ENCODE measurements at regions not wholly inside any gene's neighbourhood (a gene's known extent, or its start where the extent isn't known, plus 50 kb on each side); places are given as distances from the start of the nearest gene placed in this dataset.

GRCh38 chr1:83573776-83574175 lies 425.2 kb downstream of the TTLL7 start:
- H3K9me3 ChIP-seq (ENCODE audit: control insufficient read depth in 3 of 3, low read length in 3 of 3) = no peaks in the 10 kb centered on the region
- no peaks in the 10 kb centered on the region for H3K27me3 ChIP-seq (ENCODE audit: control insufficient read depth in 3 of 3, insufficient read depth in 3 of 3, low read length in 3 of 3)
- no peak overlapping the region for H3K4me3 ChIP-seq (ENCODE audit: low read length in 3 of 3)
- H3K9ac ChIP-seq (ENCODE audit: low read depth in 1 of 3, low read length in 3 of 3) = no peak overlapping the region
- H3K27ac ChIP-seq (ENCODE audit: low read depth, low read length) = no peak overlapping the region
- H3K4me1 ChIP-seq (ENCODE audit: control insufficient read depth in 3 of 3, insufficient read depth in 3 of 3, low read length in 3 of 3) = no peaks in the 10 kb centered on the region
- H3K36me3 ChIP-seq (ENCODE audit: control insufficient read depth in 3 of 3, insufficient read depth in 3 of 3, low read length in 3 of 3) = no peaks in the 10 kb centered on the region

GRCh38 chr1:83571536-83571935 lies 427.4 kb downstream of the TTLL7 start:
- Histone ChIP-seq H3K27me3 (ENCODE audit: control insufficient read depth in 3 of 3, insufficient read depth in 3 of 3, low read length in 3 of 3) (no peaks in the 10 kb centered on the region), H3K4me1 (ENCODE audit: control insufficient read depth in 3 of 3, insufficient read depth in 3 of 3, low read length in 3 of 3) (no peaks in the 10 kb centered on the region), H3K9ac (ENCODE audit: low read depth in 1 of 3, low read length in 3 of 3) (no peak overlapping the region), H3K27ac (ENCODE audit: low read depth, low read length) (no peak overlapping the region), H3K36me3 (ENCODE audit: control insufficient read depth in 3 of 3, insufficient read depth in 3 of 3, low read length in 3 of 3) (no peaks in the 10 kb centered on the region), H3K9me3 (ENCODE audit: control insufficient read depth in 3 of 3, low read length in 3 of 3) (no peaks in the 10 kb centered on the region), H3K4me3 (ENCODE audit: low read length in 3 of 3) (no peak overlapping the region)

- Histone ChIP-seq H3K27me3 (ENCODE audit: control insufficient read depth in 3 of 3, insufficient read depth in 3 of 3, low read length in 3 of 3) (no peaks in the 10 kb centered on the region), H3K4me3 (ENCODE audit: low read length in 3 of 3) (no peak overlapping the region)
Observed at GRCh38 chr1:83561346-83561745, 437.6 kb downstream of the TTLL7 start.

GRCh38 chr1:83559129-83559840 lies 439.6 kb downstream of the TTLL7 start:
- H3K9ac ChIP-seq (ENCODE audit: low read depth in 1 of 3, low read length in 3 of 3) = no peak overlapping the region
- H3K36me3 ChIP-seq (ENCODE audit: control insufficient read depth in 3 of 3, insufficient read depth in 3 of 3, low read length in 3 of 3) = no peaks in the 10 kb centered on the region
- H3K4me3 ChIP-seq (ENCODE audit: low read length in 3 of 3) = no peak overlapping the region
- H3K27ac ChIP-seq (ENCODE audit: low read depth, low read length) = no peak overlapping the region
- no peaks in the 10 kb centered on the region for H3K27me3 ChIP-seq (ENCODE audit: control insufficient read depth in 3 of 3, insufficient read depth in 3 of 3, low read length in 3 of 3)
- no peaks in the 10 kb centered on the region for H3K9me3 ChIP-seq (ENCODE audit: control insufficient read depth in 3 of 3, low read length in 3 of 3)
- H3K4me1 ChIP-seq (ENCODE audit: control insufficient read depth in 3 of 3, insufficient read depth in 3 of 3, low read length in 3 of 3) = peaks cover 0 to under 1% (median 0%) of the 10 kb centered on the region in 3 donors

More at GRCh38 chr1:83561346-83561745, 437.6 kb downstream of the TTLL7 start:
- Histone ChIP-seq H3K36me3 (ENCODE audit: control insufficient read depth in 3 of 3, insufficient read depth in 3 of 3, low read length in 3 of 3) (no peaks in the 10 kb centered on the region), H3K4me1 (ENCODE audit: control insufficient read depth in 3 of 3, insufficient read depth in 3 of 3, low read length in 3 of 3) (no peaks in the 10 kb centered on the region), H3K9me3 (ENCODE audit: control insufficient read depth in 3 of 3, low read length in 3 of 3) (no peaks in the 10 kb centered on the region), H3K9ac (ENCODE audit: low read depth in 1 of 3, low read length in 3 of 3) (no peak overlapping the region), H3K27ac (ENCODE audit: low read depth, low read length) (no peak overlapping the region)

GRCh38 chr1:83555871-83556270 lies 443.1 kb downstream of the TTLL7 start:
- H3K27me3 ChIP-seq (ENCODE audit: control insufficient read depth in 3 of 3, insufficient read depth in 3 of 3, low read length in 3 of 3) = no peaks in the 10 kb centered on the region

GRCh38 chr1:83554174-83554573 lies 444.8 kb downstream of the TTLL7 start:
- Histone ChIP-seq H3K4me3 (ENCODE audit: low read length in 3 of 3) (no peak overlapping the region), H3K27ac (ENCODE audit: low read depth, low read length) (no peak overlapping the region), H3K36me3 (ENCODE audit: control insufficient read depth in 3 of 3, insufficient read depth in 3 of 3, low read length in 3 of 3) (no peaks in the 10 kb centered on the region), H3K9ac (ENCODE audit: low read depth in 1 of 3, low read length in 3 of 3) (no peak overlapping the region), H3K27me3 (ENCODE audit: control insufficient read depth in 3 of 3, insufficient read depth in 3 of 3, low read length in 3 of 3) (no peaks in the 10 kb centered on the region), H3K9me3 (ENCODE audit: control insufficient read depth in 3 of 3, low read length in 3 of 3) (no peaks in the 10 kb centered on the region), H3K4me1 (ENCODE audit: control insufficient read depth in 3 of 3, insufficient read depth in 3 of 3, low read length in 3 of 3) (peaks cover 0 to 4% (median 0%) of the 10 kb centered on the region in 3 donors)

More at GRCh38 chr1:83555871-83556270, 443.1 kb downstream of the TTLL7 start:
- Histone ChIP-seq H3K4me3 (ENCODE audit: low read length in 3 of 3) (no peak overlapping the region), H3K36me3 (ENCODE audit: control insufficient read depth in 3 of 3, insufficient read depth in 3 of 3, low read length in 3 of 3) (no peaks in the 10 kb centered on the region), H3K9ac (ENCODE audit: low read depth in 1 of 3, low read length in 3 of 3) (no peak overlapping the region), H3K9me3 (ENCODE audit: control insufficient read depth in 3 of 3, low read length in 3 of 3) (no peaks in the 10 kb centered on the region), H3K4me1 (ENCODE audit: control insufficient read depth in 3 of 3, insufficient read depth in 3 of 3, low read length in 3 of 3) (peaks cover 0 to 4% (median 0%) of the 10 kb centered on the region in 3 donors), H3K27ac (ENCODE audit: low read depth, low read length) (no peak overlapping the region)

GRCh38 chr1:83552820-83553219 lies 446.1 kb downstream of the TTLL7 start:
- Histone ChIP-seq H3K9ac (ENCODE audit: low read depth in 1 of 3, low read length in 3 of 3) (no peak overlapping the region), H3K36me3 (ENCODE audit: control insufficient read depth in 3 of 3, insufficient read depth in 3 of 3, low read length in 3 of 3) (no peaks in the 10 kb centered on the region), H3K27ac (ENCODE audit: low read depth, low read length) (no peak overlapping the region), H3K27me3 (ENCODE audit: control insufficient read depth in 3 of 3, insufficient read depth in 3 of 3, low read length in 3 of 3) (no peaks in the 10 kb centered on the region), H3K9me3 (ENCODE audit: control insufficient read depth in 3 of 3, low read length in 3 of 3) (no peaks in the 10 kb centered on the region), H3K4me1 (ENCODE audit: control insufficient read depth in 3 of 3, insufficient read depth in 3 of 3, low read length in 3 of 3) (peaks cover 0 to 4% (median 0%) of the 10 kb centered on the region in 3 donors), H3K4me3 (ENCODE audit: low read length in 3 of 3) (no peak overlapping the region)

- Histone ChIP-seq H3K27me3 (ENCODE audit: control insufficient read depth in 3 of 3, insufficient read depth in 3 of 3, low read length in 3 of 3) (no peaks in the 10 kb centered on the region), H3K36me3 (ENCODE audit: control insufficient read depth in 3 of 3, insufficient read depth in 3 of 3, low read length in 3 of 3) (no peaks in the 10 kb centered on the region), H3K9ac (ENCODE audit: low read depth in 1 of 3, low read length in 3 of 3) (no peak overlapping the region), H3K27ac (ENCODE audit: low read depth, low read length) (no peak overlapping the region), H3K4me3 (ENCODE audit: low read length in 3 of 3) (no peak overlapping the region), H3K4me1 (ENCODE audit: control insufficient read depth in 3 of 3, insufficient read depth in 3 of 3, low read length in 3 of 3) (no peaks in the 10 kb centered on the region), H3K9me3 (ENCODE audit: control insufficient read depth in 3 of 3, low read length in 3 of 3) (no peaks in the 10 kb centered on the region)
Observed at GRCh38 chr1:83548311-83548710, 450.6 kb downstream of the TTLL7 start.

GRCh38 chr1:83547901-83548300 lies 451.0 kb downstream of the TTLL7 start:
- H3K36me3 ChIP-seq (ENCODE audit: control insufficient read depth in 3 of 3, insufficient read depth in 3 of 3, low read length in 3 of 3) = no peaks in the 10 kb centered on the region

GRCh38 chr1:83546874-83547273 lies 452.1 kb downstream of the TTLL7 start:
- H3K27me3 ChIP-seq (ENCODE audit: control insufficient read depth in 3 of 3, insufficient read depth in 3 of 3, low read length in 3 of 3) = no peaks in the 10 kb centered on the region
- no peaks in the 10 kb centered on the region for H3K9me3 ChIP-seq (ENCODE audit: control insufficient read depth in 3 of 3, low read length in 3 of 3)
- no peak overlapping the region for H3K9ac ChIP-seq (ENCODE audit: low read depth in 1 of 3, low read length in 3 of 3)
- H3K27ac ChIP-seq (ENCODE audit: low read depth, low read length) = no peak overlapping the region
- no peaks in the 10 kb centered on the region for H3K36me3 ChIP-seq (ENCODE audit: control insufficient read depth in 3 of 3, insufficient read depth in 3 of 3, low read length in 3 of 3)
- peaks cover 0 to 3% (median 0%) of the 10 kb centered on the region in 3 donors for H3K4me1 ChIP-seq (ENCODE audit: control insufficient read depth in 3 of 3, insufficient read depth in 3 of 3, low read length in 3 of 3)
- no peak overlapping the region for H3K4me3 ChIP-seq (ENCODE audit: low read length in 3 of 3)

More at GRCh38 chr1:83547901-83548300, 451.0 kb downstream of the TTLL7 start:
- Histone ChIP-seq H3K4me3 (ENCODE audit: low read length in 3 of 3) (no peak overlapping the region), H3K27me3 (ENCODE audit: control insufficient read depth in 3 of 3, insufficient read depth in 3 of 3, low read length in 3 of 3) (no peaks in the 10 kb centered on the region), H3K27ac (ENCODE audit: low read depth, low read length) (no peak overlapping the region), H3K9ac (ENCODE audit: low read depth in 1 of 3, low read length in 3 of 3) (no peak overlapping the region), H3K9me3 (ENCODE audit: control insufficient read depth in 3 of 3, low read length in 3 of 3) (no peaks in the 10 kb centered on the region), H3K4me1 (ENCODE audit: control insufficient read depth in 3 of 3, insufficient read depth in 3 of 3, low read length in 3 of 3) (peaks cover 0 to 3% (median 0%) of the 10 kb centered on the region in 3 donors)

Measured in skeletal muscle tissue (tissue), 3 donors.